ENCODE measurements at regions not wholly inside any gene's neighbourhood (a gene's known extent, or its start where the extent isn't known, plus 50 kb on each side); places are given as distances from the start of the nearest gene placed in this dataset.

DNA sequence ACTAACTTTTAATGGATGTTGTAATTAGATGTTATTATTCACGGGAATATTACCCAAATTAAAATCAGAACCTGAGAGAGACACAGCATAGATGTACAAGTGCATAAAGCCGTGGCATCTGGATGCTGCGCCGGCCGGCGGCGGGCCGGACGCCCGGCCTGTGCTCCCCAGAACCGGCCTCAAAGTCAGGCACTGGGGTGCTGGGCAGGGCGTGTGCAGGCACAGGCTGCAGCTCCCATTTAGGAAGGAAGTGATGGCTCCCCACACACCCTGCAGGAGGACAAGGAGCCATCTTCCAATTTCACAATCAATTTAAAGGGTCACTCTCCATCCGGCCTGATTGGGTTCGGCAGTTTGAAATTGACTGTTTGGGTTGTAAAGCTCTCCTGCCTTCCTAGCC lies 367.7 kb upstream of the SALL3 start:
- no peak for TF ChIP-seq FOXP2 (optimal IDR thresholded peaks at IDR 0.05; ENCODE audit: borderline replicate concordance, extremely low read depth, extremely low read length, insufficient read depth)
- no peak for TF ChIP-seq TAF1 (IDR thresholded peaks at IDR 0.05; ENCODE audit: borderline replicate concordance, insufficient read depth, low read length)
- TF ChIP-seq POLR2AphosphoS5 (IDR thresholded peaks at IDR 0.05; ENCODE audit: low read depth, low read length) = no peak
- TF ChIP-seq SIN3A (IDR thresholded peaks at IDR 0.05; ENCODE audit: borderline replicate concordance, insufficient read depth, low read length) = no peak
- TF ChIP-seq, protein P1, sequence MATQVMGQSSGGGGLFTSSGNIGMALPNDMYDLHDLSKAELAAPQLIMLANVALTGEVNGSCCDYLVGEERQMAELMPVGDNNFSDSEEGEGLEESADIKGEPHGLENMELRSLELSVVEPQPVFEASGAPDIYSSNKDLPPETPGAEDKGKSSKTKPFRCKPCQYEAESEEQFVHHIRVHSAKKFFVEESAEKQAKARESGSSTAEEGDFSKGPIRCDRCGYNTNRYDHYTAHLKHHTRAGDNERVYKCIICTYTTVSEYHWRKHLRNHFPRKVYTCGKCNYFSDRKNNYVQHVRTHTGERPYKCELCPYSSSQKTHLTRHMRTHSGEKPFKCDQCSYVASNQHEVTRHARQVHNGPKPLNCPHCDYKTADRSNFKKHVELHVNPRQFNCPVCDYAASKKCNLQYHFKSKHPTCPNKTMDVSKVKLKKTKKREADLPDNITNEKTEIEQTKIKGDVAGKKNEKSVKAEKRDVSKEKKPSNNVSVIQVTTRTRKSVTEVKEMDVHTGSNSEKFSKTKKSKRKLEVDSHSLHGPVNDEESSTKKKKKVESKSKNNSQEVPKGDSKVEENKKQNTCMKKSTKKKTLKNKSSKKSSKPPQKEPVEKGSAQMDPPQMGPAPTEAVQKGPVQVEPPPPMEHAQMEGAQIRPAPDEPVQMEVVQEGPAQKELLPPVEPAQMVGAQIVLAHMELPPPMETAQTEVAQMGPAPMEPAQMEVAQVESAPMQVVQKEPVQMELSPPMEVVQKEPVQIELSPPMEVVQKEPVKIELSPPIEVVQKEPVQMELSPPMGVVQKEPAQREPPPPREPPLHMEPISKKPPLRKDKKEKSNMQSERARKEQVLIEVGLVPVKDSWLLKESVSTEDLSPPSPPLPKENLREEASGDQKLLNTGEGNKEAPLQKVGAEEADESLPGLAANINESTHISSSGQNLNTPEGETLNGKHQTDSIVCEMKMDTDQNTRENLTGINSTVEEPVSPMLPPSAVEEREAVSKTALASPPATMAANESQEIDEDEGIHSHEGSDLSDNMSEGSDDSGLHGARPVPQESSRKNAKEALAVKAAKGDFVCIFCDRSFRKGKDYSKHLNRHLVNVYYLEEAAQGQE (IDR thresholded peaks at IDR 0.05; ENCODE audit: insufficient read depth in 1 of 2, low read depth in 2 of 2, low read length in 2 of 2) = no peak

DNA sequence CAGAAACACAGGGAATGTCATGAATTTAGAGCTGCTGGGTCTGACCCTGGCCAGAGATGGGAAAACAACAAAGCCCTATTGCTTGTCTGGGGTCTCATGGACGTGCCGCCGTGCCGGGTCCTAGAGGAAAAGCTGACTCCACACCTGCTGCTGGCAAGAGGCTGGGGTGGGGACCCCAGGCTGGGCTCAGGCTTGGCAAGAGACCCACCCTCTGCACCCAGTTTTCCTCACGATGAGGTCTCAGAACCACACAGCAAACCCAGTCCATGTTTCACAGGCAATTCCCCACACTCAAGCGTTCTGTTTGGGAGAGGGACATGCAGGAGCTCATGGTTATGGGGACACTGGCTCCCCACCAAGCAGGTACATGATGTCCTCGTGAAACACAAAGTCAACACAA lies 367.3 kb upstream of the SALL3 start:
- TF ChIP-seq SIN3A (IDR thresholded peaks at IDR 0.05; ENCODE audit: borderline replicate concordance, insufficient read depth, low read length) (no peak), POLR2AphosphoS5 (IDR thresholded peaks at IDR 0.05; ENCODE audit: low read depth, low read length) (no peak), TAF1 (IDR thresholded peaks at IDR 0.05; ENCODE audit: borderline replicate concordance, insufficient read depth, low read length) (no peak), FOXP2 (optimal IDR thresholded peaks at IDR 0.05; ENCODE audit: borderline replicate concordance, extremely low read depth, extremely low read length, insufficient read depth) (no peak)
- TF ChIP-seq, protein P1 (IDR thresholded peaks at IDR 0.05; ENCODE audit: insufficient read depth in 1 of 2, low read depth in 2 of 2, low read length in 2 of 2) = no peak

DNA sequence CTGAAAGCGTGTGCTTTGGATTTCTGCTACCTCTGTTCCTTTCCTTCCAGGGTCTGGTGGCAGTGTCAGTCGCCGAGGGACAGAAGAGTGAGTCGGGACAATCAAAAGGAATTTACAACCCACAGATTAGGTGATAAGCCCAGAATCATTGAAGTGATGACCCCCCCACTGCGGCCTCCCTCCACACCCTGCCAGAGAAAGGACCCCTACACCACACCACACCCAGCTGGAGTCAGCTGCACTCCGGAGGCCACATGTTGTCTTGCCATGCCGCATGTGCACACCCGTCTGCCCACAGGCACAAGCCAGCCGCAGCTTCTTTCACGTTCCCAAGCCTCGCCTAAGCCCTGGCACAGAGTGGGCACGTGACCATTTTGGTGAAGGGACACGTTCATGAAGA lies 366.8 kb upstream of the SALL3 start:
- TF ChIP-seq FOXP2 (optimal IDR thresholded peaks at IDR 0.05; ENCODE audit: borderline replicate concordance, extremely low read depth, extremely low read length, insufficient read depth) = no peak
- TF ChIP-seq, protein P1 (IDR thresholded peaks at IDR 0.05; ENCODE audit: insufficient read depth in 1 of 2, low read depth in 2 of 2, low read length in 2 of 2) = no peak
- TF ChIP-seq TAF1 (IDR thresholded peaks at IDR 0.05; ENCODE audit: borderline replicate concordance, insufficient read depth, low read length) = no peak
- TF ChIP-seq SIN3A (IDR thresholded peaks at IDR 0.05; ENCODE audit: borderline replicate concordance, insufficient read depth, low read length) = no peak
- no peak for TF ChIP-seq POLR2AphosphoS5 (IDR thresholded peaks at IDR 0.05; ENCODE audit: low read depth, low read length)

- no peak for TF ChIP-seq FOXP2 (optimal IDR thresholded peaks at IDR 0.05; ENCODE audit: borderline replicate concordance, extremely low read depth, extremely low read length, insufficient read depth)
- no peak for TF ChIP-seq POLR2AphosphoS5 (IDR thresholded peaks at IDR 0.05; ENCODE audit: low read depth, low read length)
- TF ChIP-seq, protein P1 (IDR thresholded peaks at IDR 0.05; ENCODE audit: insufficient read depth in 1 of 2, low read depth in 2 of 2, low read length in 2 of 2) = no peak
- no peak for TF ChIP-seq TAF1 (IDR thresholded peaks at IDR 0.05; ENCODE audit: borderline replicate concordance, insufficient read depth, low read length)
- no peak for TF ChIP-seq SIN3A (IDR thresholded peaks at IDR 0.05; ENCODE audit: borderline replicate concordance, insufficient read depth, low read length)
Measured at GRCh38 chr18:78618726-78619125, 360.9 kb upstream of the SALL3 start.

DNA sequence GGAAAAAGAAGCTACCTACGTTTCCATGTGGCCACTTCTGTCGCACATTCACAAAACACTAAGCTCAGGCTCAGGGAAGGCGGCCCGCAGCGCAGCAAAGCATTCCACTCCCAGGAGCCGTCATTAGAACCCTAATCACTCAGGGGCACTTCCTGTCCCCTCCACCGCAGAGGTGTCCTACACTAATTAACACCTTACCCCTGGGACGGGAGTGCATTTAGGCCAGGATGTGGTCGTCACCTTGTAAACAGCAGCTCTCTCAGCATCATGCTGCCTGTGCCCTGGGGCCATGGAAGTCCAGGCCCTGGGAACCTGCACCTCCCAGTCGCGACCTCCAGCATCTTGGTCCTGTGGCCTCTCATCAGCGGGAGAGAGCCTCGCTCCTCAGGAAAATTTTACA lies 359.8 kb upstream of the SALL3 start:
- no peak for TF ChIP-seq TAF1 (IDR thresholded peaks at IDR 0.05; ENCODE audit: borderline replicate concordance, insufficient read depth, low read length)
- no peak for TF ChIP-seq POLR2AphosphoS5 (IDR thresholded peaks at IDR 0.05; ENCODE audit: low read depth, low read length)
- TF ChIP-seq SIN3A (IDR thresholded peaks at IDR 0.05; ENCODE audit: borderline replicate concordance, insufficient read depth, low read length) = no peak
- TF ChIP-seq FOXP2 (optimal IDR thresholded peaks at IDR 0.05; ENCODE audit: borderline replicate concordance, extremely low read depth, extremely low read length, insufficient read depth) = no peak
- TF ChIP-seq, protein P1 (IDR thresholded peaks at IDR 0.05; ENCODE audit: insufficient read depth in 1 of 2, low read depth in 2 of 2, low read length in 2 of 2) = no peak
